ENCODE measurements at regions not wholly inside any gene's neighbourhood (a gene's known extent, or its start where the extent isn't known, plus 50 kb on each side); places are given as distances from the start of the nearest gene placed in this dataset.

- intact Hi-C loops (cut with micrococcal nuclease) = no loop called here
- H3K9me2 ChIP-seq (ENCODE audit: insufficient read depth) = no peaks in the 10 kb centered on the region
- no TSS peak for BruUV-seq (replicated peaks)
- no peaks in the 10 kb centered on the region for H3K27me3 ChIP-seq (ENCODE audit: insufficient read depth, low read length)
- H2AFZ ChIP-seq (ENCODE audit: low read depth, low read length, poor library complexity, severe bottlenecking) = no peak overlapping the region
- no peak overlapping the region for H3K4me3 ChIP-seq (replicated peaks in 1 of 2; ENCODE audit: low read depth in 1 of 2, low read length in 2 of 2)
- DNase-seq (ENCODE audit: low read depth, low spot score) (no peak), ATAC-seq (no peak)
- RAD21 ChIA-PET (ENCODE audit: low non-redundant PET in 1 of 2, low total read pairs in 2 of 2, uncharacterized antibody in 2 of 2, unreplicated experiment in 2 of 2) = interaction anchor here in 1 of 2 experiments (0.6 kb wide), 1 partner anchor 35 kb away, joined by 5 read pairs; no protein-coding TSS in a partner anchor
- no peak overlapping the region for H3K27ac ChIP-seq (ENCODE audit: low read depth, low read length)
- CTCF ChIA-PET = interaction anchor here (0.8 to 1.1 kb wide), 2 partner anchors 11 to 17 kb away, joined by 3 to 4 read pairs; no protein-coding TSS in a partner anchor
- peaks cover 8 to 22% of the 10 kb centered on the region in 2 experiments; a peak in 3 of 4 replicates for H3K4me1 ChIP-seq (ENCODE audit: control insufficient read depth in 1 of 2, insufficient read depth in 2 of 2, low read length in 2 of 2)
- no peaks in the 10 kb centered on the region for H3K79me2 ChIP-seq (ENCODE audit: insufficient read depth, low read length)
- no peaks in the 10 kb centered on the region for H4K20me1 ChIP-seq (ENCODE audit: insufficient read depth)
- no peaks in the 10 kb centered on the region for H3K9me3 ChIP-seq (ENCODE audit: control insufficient read depth in 1 of 2, insufficient read depth in 1 of 2, low read depth in 1 of 2, low read length in 2 of 2)
- TF ChIP-seq YY1 (IDR thresholded peaks at IDR 0.05; ENCODE audit: extremely low read depth, insufficient replicate concordance, low read depth, low read length) = no peak
- no peak for TF ChIP-seq EZH2 (IDR thresholded peaks at IDR 0.05)
- TF ChIP-seq EZH2phosphoT487 (IDR thresholded peaks at IDR 0.05; ENCODE audit: borderline replicate concordance) = no peak
- no peak for TF ChIP-seq SIN3A (IDR thresholded peaks at IDR 0.05; ENCODE audit: low read depth)
- no peak for TF ChIP-seq ELF1 (IDR thresholded peaks at IDR 0.05; ENCODE audit: borderline replicate concordance, low read depth)
- no peak for TF ChIP-seq CEBPB (IDR thresholded peaks at IDR 0.05; ENCODE audit: low read depth)
- no peak for TF ChIP-seq SRF (IDR thresholded peaks at IDR 0.05; ENCODE audit: low read depth)
- no peak for TF ChIP-seq POLR2A (IDR thresholded peaks at IDR 0.05; ENCODE audit: borderline replicate concordance, extremely low read depth, insufficient read depth, insufficient read length)
- no peak for TF ChIP-seq FOSL1 (IDR thresholded peaks at IDR 0.05; ENCODE audit: low read depth)
- TF ChIP-seq JUND (IDR thresholded peaks at IDR 0.05) = no peak
- no peak for TF ChIP-seq ATF3 (IDR thresholded peaks at IDR 0.05)
- no peak for TF ChIP-seq ZNF274 (IDR thresholded peaks at IDR 0.05; ENCODE audit: low read depth, low read length)
- no peak for TF ChIP-seq CTCF (IDR thresholded peaks at IDR 0.05 in 2 of 3, conservative IDR thresholded peaks at IDR 0.05 in 1 of 3; ENCODE audit: borderline replicate concordance in 1 of 3, insufficient read depth in 1 of 3, low read depth in 2 of 3, low read length in 2 of 3)
- no peak for TF ChIP-seq EGR1 (IDR thresholded peaks at IDR 0.05; ENCODE audit: low read depth)
- no peak for TF ChIP-seq POLR2AphosphoS5 (IDR thresholded peaks at IDR 0.05; ENCODE audit: low read depth, low read length)
- no peak for TF ChIP-seq ZFX (IDR thresholded peaks at IDR 0.05)
- TF ChIP-seq CBX3 (IDR thresholded peaks at IDR 0.05; ENCODE audit: low read depth) = no peak
- H3K36me3 ChIP-seq (ENCODE audit: control insufficient read depth in 1 of 2, insufficient read depth in 2 of 2, low read length in 2 of 2) = no peaks in the 10 kb centered on the region
- H3K4me2 ChIP-seq (ENCODE audit: low read length) = no peak overlapping the region
- no peak overlapping the region for H3K9ac ChIP-seq (ENCODE audit: low read length)
- POLR2A ChIA-PET = interaction anchor here (1.6 kb wide), 1 partner anchor 17 kb away, joined by 4 read pairs; no protein-coding TSS in a partner anchor
Measured at GRCh38 chr14:76936483-76936882, 92.0 kb downstream of the IRF2BPL start.
